ELR (cell line): ENCODE measurements at regions not wholly inside any gene's neighbourhood (a gene's known extent, or its start where the extent isn't known, plus 50 kb on each side); places are given as distances from the start of the nearest gene placed in this dataset.

Experiments
- DNase-seq: peaks from one replicate; pipeline ENCODE4 v3.0.0-alpha.2; 2015; ENCODE audit warnings: low read depth

- DNase-seq = no peak
Observed at GRCh38 chr6:85192596-85192995, 257.3 kb upstream of the NT5E start.

GRCh38 chr6:85192186-85192585 is 257.7 kb upstream of the NT5E start:
- DNase-seq = peak; percentile 13

GRCh38 chr6:85191656-85192055 is 258.2 kb upstream of the NT5E start:
- no peak for DNase-seq

- DNase-seq = no peak
Observed at GRCh38 chr6:85186546-85187175, 263.2 kb upstream of the NT5E start.

- DNase-seq = no peak
Observed at GRCh38 chr6:85185977-85186376, 263.9 kb upstream of the NT5E start.

- no peak for DNase-seq
Observed at GRCh38 chr6:85183841-85184240, 266.0 kb upstream of the NT5E start.

- DNase-seq = no peak
Observed at GRCh38 chr6:85172705-85173104, 277.2 kb upstream of the NT5E start.

GRCh38 chr6:85172161-85172560 is 277.7 kb upstream of the NT5E start:
- DNase-seq = no peak

- DNase-seq = no peak
Observed at GRCh38 chr6:85169189-85169588, 280.7 kb upstream of the NT5E start.

- DNase-seq = no peak
Observed at GRCh38 chr6:85168146-85168545, 281.7 kb upstream of the NT5E start.

- DNase-seq = no peak
Observed at GRCh38 chr6:85166114-85166741, 283.7 kb upstream of the NT5E start.

- DNase-seq = no peak
Observed at GRCh38 chr6:85163156-85164080, 286.5 kb upstream of the NT5E start.

GRCh38 chr6:85157311-85157710 is 292.6 kb upstream of the NT5E start:
- DNase-seq = no peak

- DNase-seq = no peak
Observed at GRCh38 chr6:85143676-85144075, 306.2 kb upstream of the NT5E start.

GRCh38 chr6:85137865-85138264 is 312.0 kb upstream of the NT5E start:
- no peak for DNase-seq

GRCh38 chr6:85136310-85136709 is 313.6 kb upstream of the NT5E start:
- no peak for DNase-seq

GRCh38 chr6:85135376-85136094 is 314.3 kb upstream of the NT5E start:
- DNase-seq = no peak

- DNase-seq = no peak
Observed at GRCh38 chr6:85134172-85134571, 315.7 kb upstream of the NT5E start.

- DNase-seq = no peak
Observed at GRCh38 chr6:85132091-85132490, 317.8 kb upstream of the NT5E start.

- DNase-seq = peak; percentile 7
Observed at GRCh38 chr6:85130743-85131142, 319.1 kb upstream of the NT5E start.

GRCh38 chr6:85129881-85130280 is 320.0 kb upstream of the NT5E start:
- DNase-seq = peak; percentile 15

GRCh38 chr6:85128781-85129180 is 321.1 kb upstream of the NT5E start:
- no peak for DNase-seq
